GM12891 (cell line): ENCODE measurements at regions not wholly inside any gene's neighbourhood (a gene's known extent, or its start where the extent isn't known, plus 50 kb on each side); places are given as distances from the start of the nearest gene placed in this dataset.

Experiments used
- PAX5 ChIP-seq: IDR thresholded peaks from 2 replicates; pipeline ENCODE4 v1.6.1; 2011; ENCODE audit warnings: low read length, moderate library complexity, mild to moderate bottlenecking; ENCODE audit not compliant: insufficient read depth, severe bottlenecking
- POLR2A ChIP-seq: IDR thresholded peaks from 2 replicates; pipeline ENCODE4 v1.6.1; 2011; ENCODE audit warnings: low read depth, low read length, control low read depth
- POLR2AphosphoS5 ChIP-seq: IDR thresholded peaks from 2 replicates; pipeline ENCODE4 v1.6.1; 2011; ENCODE audit warnings: low read depth, low read length, control low read depth
- SPI1 ChIP-seq: IDR thresholded peaks from 2 replicates; pipeline ENCODE4 v1.6.1; 2011; ENCODE audit warnings: low read depth, low read length, control low read depth
- TAF1 ChIP-seq: IDR thresholded peaks from 2 replicates; pipeline ENCODE4 v1.6.1; 2011; ENCODE audit warnings: low read depth, low read length, control low read depth

- TF ChIP-seq POLR2A: no peak
- TF ChIP-seq POLR2AphosphoS5: no peak
- no peak for TF ChIP-seq TAF1
- no peak for TF ChIP-seq PAX5
- no peak for TF ChIP-seq SPI1
These were observed 489.2 kb upstream of the CNTN4 start for GRCh38 chr3:1609416-1609815.
